ENCODE measurements at regions not wholly inside any gene's neighbourhood (a gene's known extent, or its start where the extent isn't known, plus 50 kb on each side); places are given as distances from the start of the nearest gene placed in this dataset.
"Not testable (repeated sequence)": the region's sequence is repeated elsewhere in the genome, so short reads cannot be mapped to it uniquely, and the experiment has no call there.

GRCh38 chr6:57878792-57879191, 561.4 kb downstream of the PRIM2 start:
- not testable (repeated sequence) for TF ChIP-seq CTCF (IDR thresholded peaks at IDR 0.05 in 4 of 5, conservative IDR thresholded peaks at IDR 0.05 in 1 of 5); POLR2A (IDR thresholded peaks at IDR 0.05)

All from gastrocnemius medialis (tissue), 4 donors.